KMS-11 (cell line): ENCODE measurements at regions not wholly inside any gene's neighbourhood (a gene's known extent, or its start where the extent isn't known, plus 50 kb on each side); places are given as distances from the start of the nearest gene placed in this dataset.

Source experiments
- H2AFZ ChIP-seq: fragments of 200-600 bp; sonication (generic); 2 replicates; pipeline ENCODE4 v1.6.1; 2016; ENCODE audit warnings: antibody characterized with exemption, mixed run types, low read depth
- H3K27ac ChIP-seq: fragments of 200-600 bp; sonication (generic); 2 replicates; pipeline ENCODE4 v1.6.1; 2016; ENCODE audit warnings: mild to moderate bottlenecking, mixed run types
- H3K27me3 ChIP-seq: fragments of 200-600 bp; sonication (generic); 2 replicates; pipeline ENCODE4 v1.6.1; 2017; ENCODE audit warnings: mild to moderate bottlenecking, low read depth, mixed run types, moderate library complexity; ENCODE audit not compliant: insufficient read depth
- H3K36me3 ChIP-seq: fragments of 200-600 bp; sonication (generic); 2 replicates; pipeline ENCODE4 v1.6.1; 2017; ENCODE audit warnings: mild to moderate bottlenecking, mixed run types; ENCODE audit not compliant: insufficient read depth
- H3K4me1 ChIP-seq: fragments of 200-600 bp; sonication (generic); 2 replicates; pipeline ENCODE4 v1.6.1; 2016; ENCODE audit warnings: mild to moderate bottlenecking, low read depth, mixed run types; ENCODE audit not compliant: poor library complexity, severe bottlenecking
- H3K4me2 ChIP-seq: fragments of 200-600 bp; sonication (generic); 2 replicates; pipeline ENCODE4 v1.7.0; 2016; ENCODE audit warnings: mild to moderate bottlenecking, mixed run types
- H3K4me3 ChIP-seq: fragments of 200-600 bp; sonication (generic); IDR thresholded peaks from 2 replicates; pipeline ENCODE4 v1.6.1; 2017; ENCODE audit warnings: low read depth, low read length, mixed read lengths; ENCODE audit not compliant: insufficient read depth
- H3K79me2 ChIP-seq: fragments of 200-600 bp; sonication (generic); 2 replicates; pipeline ENCODE4 v1.6.1; 2016; ENCODE audit warnings: low read depth, mixed run types; ENCODE audit not compliant: insufficient read depth
- H3K9ac ChIP-seq: fragments of 200-600 bp; sonication (generic); 2 replicates; pipeline ENCODE4 v1.6.1; 2016; ENCODE audit warnings: mild to moderate bottlenecking, mixed run types
- H4K20me1 ChIP-seq: fragments of 200-600 bp; sonication (generic); 2 replicates; pipeline ENCODE4 v1.6.1; 2016; ENCODE audit warnings: mild to moderate bottlenecking, mixed run types; ENCODE audit not compliant: insufficient read depth
- TF ChIP-seq, protein P1 (sequence below): fragments of 200-600 bp; sonication (generic); conservative IDR thresholded peaks from 2 replicates; pipeline ENCODE4 v1.6.1; 2017; ENCODE audit warnings: low read depth, mild to moderate bottlenecking, antibody characterized with exemption, low read length, moderate library complexity, mixed read lengths

- TF ChIP-seq, protein P1, sequence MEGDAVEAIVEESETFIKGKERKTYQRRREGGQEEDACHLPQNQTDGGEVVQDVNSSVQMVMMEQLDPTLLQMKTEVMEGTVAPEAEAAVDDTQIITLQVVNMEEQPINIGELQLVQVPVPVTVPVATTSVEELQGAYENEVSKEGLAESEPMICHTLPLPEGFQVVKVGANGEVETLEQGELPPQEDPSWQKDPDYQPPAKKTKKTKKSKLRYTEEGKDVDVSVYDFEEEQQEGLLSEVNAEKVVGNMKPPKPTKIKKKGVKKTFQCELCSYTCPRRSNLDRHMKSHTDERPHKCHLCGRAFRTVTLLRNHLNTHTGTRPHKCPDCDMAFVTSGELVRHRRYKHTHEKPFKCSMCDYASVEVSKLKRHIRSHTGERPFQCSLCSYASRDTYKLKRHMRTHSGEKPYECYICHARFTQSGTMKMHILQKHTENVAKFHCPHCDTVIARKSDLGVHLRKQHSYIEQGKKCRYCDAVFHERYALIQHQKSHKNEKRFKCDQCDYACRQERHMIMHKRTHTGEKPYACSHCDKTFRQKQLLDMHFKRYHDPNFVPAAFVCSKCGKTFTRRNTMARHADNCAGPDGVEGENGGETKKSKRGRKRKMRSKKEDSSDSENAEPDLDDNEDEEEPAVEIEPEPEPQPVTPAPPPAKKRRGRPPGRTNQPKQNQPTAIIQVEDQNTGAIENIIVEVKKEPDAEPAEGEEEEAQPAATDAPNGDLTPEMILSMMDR = no peak
- Histone ChIP-seq H2AFZ (no peak overlapping the region), H3K79me2 (no peaks in the 10 kb centered on the region), H4K20me1 (no peaks in the 10 kb centered on the region), H3K9ac (no peak overlapping the region), H3K27ac (no peak overlapping the region), H3K36me3 (no peaks in the 10 kb centered on the region), H3K4me2 (no peak overlapping the region), H3K4me3 (no peak overlapping the region), H3K27me3 (no peaks in the 10 kb centered on the region), H3K4me1 (no peaks in the 10 kb centered on the region)
Measured at GRCh38 chr21:20741445-20741844, 256.8 kb upstream of the NCAM2 start.

DNA sequence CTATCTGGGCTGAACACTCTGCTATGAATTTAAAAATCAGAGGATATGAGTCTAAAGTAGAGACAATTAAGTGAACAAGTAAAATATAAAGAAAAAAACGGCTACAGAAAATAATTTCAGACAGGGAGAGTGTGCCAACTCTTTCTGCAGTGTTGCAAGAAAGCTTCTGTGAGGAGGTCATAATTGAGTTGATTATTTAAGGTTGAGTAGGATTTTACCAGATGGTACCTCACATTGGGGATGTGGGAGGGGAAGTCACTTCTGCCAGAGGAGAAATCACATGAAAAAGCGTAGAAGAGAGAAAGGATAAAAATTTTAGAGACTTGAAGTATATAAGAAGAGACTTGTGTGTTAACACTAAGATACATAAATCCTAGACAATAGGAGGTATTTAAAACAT lies 238.0 kb upstream of the NCAM2 start:
- no peak overlapping the region for H3K9ac ChIP-seq
- H3K79me2 ChIP-seq = no peaks in the 10 kb centered on the region
- H3K4me3 ChIP-seq = no peak overlapping the region
- no peaks in the 10 kb centered on the region for H3K36me3 ChIP-seq
- no peaks in the 10 kb centered on the region for H3K27me3 ChIP-seq
- no peaks in the 10 kb centered on the region for H3K4me1 ChIP-seq
- H3K4me2 ChIP-seq = no peak overlapping the region
- no peaks in the 10 kb centered on the region for H4K20me1 ChIP-seq
- no peak overlapping the region for H2AFZ ChIP-seq
- H3K27ac ChIP-seq = no peak overlapping the region
- TF ChIP-seq, protein P1 = no peak

- Histone ChIP-seq H3K4me3 (no peak overlapping the region), H3K27ac (no peak overlapping the region), H4K20me1 (no peaks in the 10 kb centered on the region), H3K36me3 (no peaks in the 10 kb centered on the region), H3K4me2 (no peak overlapping the region), H3K9ac (no peak overlapping the region), H3K4me1 (no peaks in the 10 kb centered on the region), H3K27me3 (no peaks in the 10 kb centered on the region), H2AFZ (no peak overlapping the region), H3K79me2 (no peaks in the 10 kb centered on the region)
- TF ChIP-seq, protein P1 = no peak
Measured at GRCh38 chr21:20774737-20775136, 223.5 kb upstream of the NCAM2 start.

GRCh38 chr21:20779321-20779720 lies 218.9 kb upstream of the NCAM2 start:
- no peaks in the 10 kb centered on the region for H3K27me3 ChIP-seq
- no peak overlapping the region for H2AFZ ChIP-seq
- no peak overlapping the region for H3K4me2 ChIP-seq
- no peaks in the 10 kb centered on the region for H4K20me1 ChIP-seq
- no peaks in the 10 kb centered on the region for H3K36me3 ChIP-seq
- no peaks in the 10 kb centered on the region for H3K79me2 ChIP-seq
- TF ChIP-seq, protein P1 = no peak
- no peak overlapping the region for H3K27ac ChIP-seq
- H3K9ac ChIP-seq = no peak overlapping the region
- no peak overlapping the region for H3K4me3 ChIP-seq
- H3K4me1 ChIP-seq = no peaks in the 10 kb centered on the region
